Tibial artery (tissue), 4 donors: ENCODE measurements at regions not wholly inside any gene's neighbourhood (a gene's known extent, or its start where the extent isn't known, plus 50 kb on each side); places are given as distances from the start of the nearest gene placed in this dataset.
"Not testable (repeated sequence)": the region's sequence is repeated elsewhere in the genome, so short reads cannot be mapped to it uniquely, and the experiment has no call there.

ENCODE experiments used
- DNase-seq, 2 donors: peaks; one replicate each; pipeline ENCODE4 v3.0.0-alpha.2; 2019
- H3K27ac ChIP-seq, 2 donors: fragments of 200-600 bp; sonication (generic) in 1 of 2; 1 replicate in 1 of 2; 2 replicates in 1 of 2; pipeline ENCODE4 v1.5.1; 2018 to 2019; ENCODE audit warnings: mild to moderate bottlenecking in 1 of 2
- H3K27me3 ChIP-seq, 2 donors: fragments of 200-600 bp; sonication (generic) in 1 of 2; one replicate each; pipeline versions ENCODE4 v1.5.1 to v1.6.0; 2016 to 2019
- H3K36me3 ChIP-seq, 3 donors: fragments of 200-600 bp; sonication (generic) in 2 of 3; one replicate each; pipeline ENCODE4 v1.5.1; 2016 to 2019; ENCODE audit warnings: mild to moderate bottlenecking in 2 of 3
- H3K4me1 ChIP-seq, 4 donors: fragments of 200-600 bp; sonication (generic) in 2 of 4; 1 replicate in 3 of 4; 2 replicates in 1 of 4; pipeline ENCODE4 v1.5.1; 2016 to 2019
- H3K4me3 ChIP-seq, 2 donors: fragments of 200-600 bp; sonication (generic) in 1 of 2; 1 replicate in 1 of 2; 2 replicates in 1 of 2; pipeline ENCODE4 v1.5.1; 2018 to 2019; ENCODE audit warnings: mild to moderate bottlenecking in 2 of 2
- H3K9me3 ChIP-seq, 3 donors: fragments of 200-600 bp; sonication (generic) in 1 of 3; one replicate each; pipeline ENCODE4 v1.5.1; 2016 to 2019
- CTCF ChIP-seq, 2 experiments: fragments of 200-600 bp in 1 of 2; fragments of 450-650 bp in 1 of 2; IDR thresholded peaks; one replicate each; pipeline ENCODE4 v1.5.1; 2017 to 2019; ENCODE audit warnings: antibody characterized with exemption in 2 of 2, mild to moderate bottlenecking in 1 of 2, moderate library complexity in 1 of 2
- intact Hi-C: fragments of 100-400 bp; cut with DNase I; formaldehyde crosslinking; loops from one replicate; pipeline ENCODE4 v1.15.0; 2023; ENCODE audit warnings: low total_unique reads

- peaks cover 0 to 57% (median 38%) of the 10 kb centered on the region in 4 donors for H3K4me1 ChIP-seq
- no peak overlapping the region for H3K4me3 ChIP-seq
- intact Hi-C loops, result loop anchor here (5.0 kb wide), 1 partner anchor 73 kb away; no protein-coding TSS in a partner anchor
These were observed 76.3 kb upstream of the SIRPA start for GRCh38 chr20:1818895-1819294.

GRCh38 chr20:1818247-1818840 lies 76.9 kb upstream of the SIRPA start:
- Histone ChIP-seq H3K4me1 (peaks cover 0 to 62% (median 43%) of the 10 kb centered on the region in 4 donors), H3K4me3 (no peak overlapping the region), H3K27ac (peak overlapping the region; percentile 70 to 77), H3K27me3 (no peaks in the 10 kb centered on the region), H3K36me3 (no peaks in the 10 kb centered on the region), H3K9me3 (peaks cover 0 to 11% (median 6%) of the 10 kb centered on the region in 3 donors)
- TF ChIP-seq CTCF (IDR thresholded peaks at IDR 0.05), result no peak
- DNase-seq, result peak in 1 of 2 donors; percentile 2
- intact Hi-C loops, result loop anchor here (5.0 kb wide), 1 partner anchor 74 kb away; no protein-coding TSS in a partner anchor

More at GRCh38 chr20:1818895-1819294, 76.3 kb upstream of the SIRPA start:
- peak in 1 of 2 donors; percentile 17 for DNase-seq
- Histone ChIP-seq H3K27ac (peak overlapping the region; percentile 15 to 70), H3K36me3 (no peaks in the 10 kb centered on the region), H3K27me3 (no peaks in the 10 kb centered on the region), H3K9me3 (peaks cover 0 to 16% (median 9%) of the 10 kb centered on the region in 3 donors)
- TF ChIP-seq CTCF (IDR thresholded peaks at IDR 0.05), result no peak

- no peak for TF ChIP-seq CTCF (IDR thresholded peaks at IDR 0.05)
- peak in 1 of 2 donors; percentile 48 for DNase-seq
- H3K27ac ChIP-seq, result peak overlapping the region; percentile 70 to 77
- no peaks in the 10 kb centered on the region for H3K27me3 ChIP-seq
- intact Hi-C loops, result loop anchor here (5.0 kb wide), 1 partner anchor 75 kb away; no protein-coding TSS in a partner anchor
- peaks cover 0 to 69% (median 48%) of the 10 kb centered on the region in 4 donors for H3K4me1 ChIP-seq
- H3K4me3 ChIP-seq, result no peak overlapping the region
- no peaks in the 10 kb centered on the region for H3K36me3 ChIP-seq
- peaks cover 0 to 6% (median 0%) of the 10 kb centered on the region in 3 donors for H3K9me3 ChIP-seq
These were observed 77.5 kb upstream of the SIRPA start for GRCh38 chr20:1817577-1818211.

- no peak overlapping the region for H3K4me3 ChIP-seq
- DNase-seq, result peak in 1 of 2 donors; percentile 75
- H3K27me3 ChIP-seq, result no peaks in the 10 kb centered on the region
- H3K9me3 ChIP-seq, result peaks cover 0 to under 1% (median 0%) of the 10 kb centered on the region in 3 donors
- TF ChIP-seq CTCF (IDR thresholded peaks at IDR 0.05), result no peak
- intact Hi-C loops, result loop anchor here (5.0 kb wide), 1 partner anchor 76 kb away; no protein-coding TSS in a partner anchor
- H3K4me1 ChIP-seq, result peaks cover 0 to 79% (median 58%) of the 10 kb centered on the region in 4 donors
- no peaks in the 10 kb centered on the region for H3K36me3 ChIP-seq
- peak overlapping the region; percentile 70 to 77 for H3K27ac ChIP-seq
These were observed 78.5 kb upstream of the SIRPA start for GRCh38 chr20:1816384-1817381.

- intact Hi-C loops, result loop anchor here (5.0 kb wide), 1 partner anchor 77 kb away; no protein-coding TSS in a partner anchor
- TF ChIP-seq CTCF (IDR thresholded peaks at IDR 0.05), result no peak
- peak in 1 of 2 donors; percentile 41 for DNase-seq
- H3K27ac ChIP-seq, result peak overlapping the region; percentile 70 to 77
- no peaks in the 10 kb centered on the region for H3K36me3 ChIP-seq
- H3K4me3 ChIP-seq, result no peak overlapping the region
- H3K27me3 ChIP-seq, result no peaks in the 10 kb centered on the region
- no peaks in the 10 kb centered on the region for H3K9me3 ChIP-seq
- peaks cover 0 to 90% (median 69%) of the 10 kb centered on the region in 4 donors for H3K4me1 ChIP-seq
These were observed 79.6 kb upstream of the SIRPA start for GRCh38 chr20:1815502-1816085.

GRCh38 chr20:1814861-1815260 lies 80.3 kb upstream of the SIRPA start:
- peak in 1 of 2 donors; percentile 6 for DNase-seq
- H3K9me3 ChIP-seq, H3K4me3 ChIP-seq, H3K27me3 ChIP-seq, H3K36me3 ChIP-seq: not testable (repeated sequence)
- intact Hi-C loops, result loop anchor here (5.0 kb wide), 1 partner anchor 77 kb away; no protein-coding TSS in a partner anchor
- Histone ChIP-seq H3K27ac (peak overlapping the region; percentile 70 to 77), H3K4me1 (peaks cover 0 to 96% (median 76%) of the 10 kb centered on the region in 4 donors)
